Gastrocnemius medialis (tissue), 4 donors: ENCODE measurements at regions not wholly inside any gene's neighbourhood (a gene's known extent, or its start where the extent isn't known, plus 50 kb on each side); places are given as distances from the start of the nearest gene placed in this dataset.

Experiments
- POLR2A ChIP-seq, 2 donors: fragments of 450-650 bp; IDR thresholded peaks; one replicate each; pipeline ENCODE4 v1.6.1; 2017; ENCODE audit warnings: antibody characterized with exemption in 2 of 2, mild to moderate bottlenecking in 2 of 2, moderate library complexity in 2 of 2
- TF ChIP-seq, protein P1 (sequence below), 5 experiments: fragments of 450-650 bp in 3 of 5; fragments of 200-600 bp in 2 of 5; sonication (generic) in 2 of 5; IDR thresholded peaks in 4 of 5; conservative IDR thresholded peaks in 1 of 5; 1 replicate in 4 of 5; 2 replicates in 1 of 5; pipeline ENCODE4 v1.5.1; 2016 to 2019; ENCODE audit warnings: antibody characterized with exemption in 5 of 5, mild to moderate bottlenecking in 3 of 5, moderate library complexity in 3 of 5

DNA sequence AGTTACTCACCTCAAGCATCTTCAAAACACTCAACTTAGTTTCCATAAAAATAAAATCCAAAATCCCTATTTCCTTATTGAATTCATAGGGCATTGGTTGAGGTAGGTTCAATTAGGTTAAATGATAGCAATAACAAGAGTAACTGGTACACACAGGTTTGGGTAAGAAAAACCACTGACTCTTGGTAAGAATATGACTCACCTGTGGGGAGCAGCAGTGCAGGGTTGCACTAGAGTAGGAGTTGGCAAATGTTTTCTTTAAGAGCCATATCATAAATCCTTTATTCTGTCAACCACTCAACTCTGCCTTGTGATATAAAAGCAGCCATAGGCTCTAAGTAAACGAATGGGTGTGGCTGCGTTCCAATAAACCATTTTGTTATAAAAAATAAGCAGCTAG is 71.4 kb upstream of the CDH20 start:
- TF ChIP-seq, protein P1, sequence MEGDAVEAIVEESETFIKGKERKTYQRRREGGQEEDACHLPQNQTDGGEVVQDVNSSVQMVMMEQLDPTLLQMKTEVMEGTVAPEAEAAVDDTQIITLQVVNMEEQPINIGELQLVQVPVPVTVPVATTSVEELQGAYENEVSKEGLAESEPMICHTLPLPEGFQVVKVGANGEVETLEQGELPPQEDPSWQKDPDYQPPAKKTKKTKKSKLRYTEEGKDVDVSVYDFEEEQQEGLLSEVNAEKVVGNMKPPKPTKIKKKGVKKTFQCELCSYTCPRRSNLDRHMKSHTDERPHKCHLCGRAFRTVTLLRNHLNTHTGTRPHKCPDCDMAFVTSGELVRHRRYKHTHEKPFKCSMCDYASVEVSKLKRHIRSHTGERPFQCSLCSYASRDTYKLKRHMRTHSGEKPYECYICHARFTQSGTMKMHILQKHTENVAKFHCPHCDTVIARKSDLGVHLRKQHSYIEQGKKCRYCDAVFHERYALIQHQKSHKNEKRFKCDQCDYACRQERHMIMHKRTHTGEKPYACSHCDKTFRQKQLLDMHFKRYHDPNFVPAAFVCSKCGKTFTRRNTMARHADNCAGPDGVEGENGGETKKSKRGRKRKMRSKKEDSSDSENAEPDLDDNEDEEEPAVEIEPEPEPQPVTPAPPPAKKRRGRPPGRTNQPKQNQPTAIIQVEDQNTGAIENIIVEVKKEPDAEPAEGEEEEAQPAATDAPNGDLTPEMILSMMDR (IDR thresholded peaks at IDR 0.05 in 4 of 5, conservative IDR thresholded peaks at IDR 0.05 in 1 of 5), result no peak
- no peak for TF ChIP-seq POLR2A (IDR thresholded peaks at IDR 0.05)
